ENCODE measurements at regions not wholly inside any gene's neighbourhood (a gene's known extent, or its start where the extent isn't known, plus 50 kb on each side); places are given as distances from the start of the nearest gene placed in this dataset.

DNA sequence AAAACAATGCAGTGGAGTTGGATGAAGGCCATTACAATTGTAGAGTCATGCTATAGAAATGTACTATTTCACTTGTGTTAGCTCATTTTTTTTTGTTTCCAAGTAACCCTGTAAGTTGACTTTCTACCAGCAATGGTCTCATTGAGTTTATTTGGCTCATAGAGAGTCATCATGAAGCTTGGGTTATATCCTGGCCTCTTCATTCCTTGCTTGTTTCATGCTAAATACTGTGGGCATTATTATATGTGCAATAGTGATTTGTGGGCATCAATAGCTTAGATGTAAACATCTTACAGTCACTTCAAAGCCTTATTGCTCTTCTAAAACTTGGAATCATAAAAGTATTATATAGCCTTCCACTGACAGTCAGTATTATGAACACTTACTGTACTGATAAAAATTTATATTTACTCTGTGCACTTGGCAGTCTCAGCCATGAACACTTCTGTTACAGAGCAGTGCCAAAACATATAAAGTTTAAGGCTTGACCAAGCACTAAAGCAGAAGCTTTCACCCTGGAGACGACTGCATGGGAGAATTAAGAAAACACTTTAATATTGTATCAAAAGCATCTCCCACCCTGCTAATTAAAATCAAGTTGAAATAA is 751.2 kb downstream of the SATB2 start:
- TF ChIP-seq, protein P1, sequence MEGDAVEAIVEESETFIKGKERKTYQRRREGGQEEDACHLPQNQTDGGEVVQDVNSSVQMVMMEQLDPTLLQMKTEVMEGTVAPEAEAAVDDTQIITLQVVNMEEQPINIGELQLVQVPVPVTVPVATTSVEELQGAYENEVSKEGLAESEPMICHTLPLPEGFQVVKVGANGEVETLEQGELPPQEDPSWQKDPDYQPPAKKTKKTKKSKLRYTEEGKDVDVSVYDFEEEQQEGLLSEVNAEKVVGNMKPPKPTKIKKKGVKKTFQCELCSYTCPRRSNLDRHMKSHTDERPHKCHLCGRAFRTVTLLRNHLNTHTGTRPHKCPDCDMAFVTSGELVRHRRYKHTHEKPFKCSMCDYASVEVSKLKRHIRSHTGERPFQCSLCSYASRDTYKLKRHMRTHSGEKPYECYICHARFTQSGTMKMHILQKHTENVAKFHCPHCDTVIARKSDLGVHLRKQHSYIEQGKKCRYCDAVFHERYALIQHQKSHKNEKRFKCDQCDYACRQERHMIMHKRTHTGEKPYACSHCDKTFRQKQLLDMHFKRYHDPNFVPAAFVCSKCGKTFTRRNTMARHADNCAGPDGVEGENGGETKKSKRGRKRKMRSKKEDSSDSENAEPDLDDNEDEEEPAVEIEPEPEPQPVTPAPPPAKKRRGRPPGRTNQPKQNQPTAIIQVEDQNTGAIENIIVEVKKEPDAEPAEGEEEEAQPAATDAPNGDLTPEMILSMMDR (optimal IDR thresholded peaks at IDR 0.05 in 1 of 3, IDR thresholded peaks at IDR 0.05 in 1 of 3, conservative IDR thresholded peaks at IDR 0.05 in 1 of 3; ENCODE audit: extremely low read depth in 1 of 3, insufficient read depth in 2 of 3, low read length in 3 of 3) = no peak
- no peak for TF ChIP-seq EZH2 (IDR thresholded peaks at IDR 0.05; ENCODE audit: low read length)

Measured in keratinocyte (primary cell).